HG02973 (cell line): ENCODE measurements at regions not wholly inside any gene's neighbourhood (a gene's known extent, or its start where the extent isn't known, plus 50 kb on each side); places are given as distances from the start of the nearest gene placed in this dataset.
"Not testable (repeated sequence)": the region's sequence is repeated elsewhere in the genome, so short reads cannot be mapped to it uniquely, and the experiment has no call there.

ENCODE experiments used
- ATAC-seq: cut with Tn5 transposase; IDR thresholded peaks from one replicate; pipeline ENCODE4 v1.9.1; 2021; ENCODE audit warnings: moderate library complexity; ENCODE audit not compliant: unreplicated experiment

GRCh38 chr12:68477906-68478305 is 132.8 kb upstream of the RAP1B start:
- ATAC-seq, result no peak

GRCh38 chr12:68478516-68479260 is 132.0 kb upstream of the RAP1B start:
- no peak for ATAC-seq

GRCh38 chr12:68479261-68479895 is 131.3 kb upstream of the RAP1B start:
- ATAC-seq, result no peak

GRCh38 chr12:68479896-68480291 is 130.8 kb upstream of the RAP1B start:
- no peak for ATAC-seq

GRCh38 chr12:68480526-68480925 is 130.2 kb upstream of the RAP1B start:
- ATAC-seq, result no peak

GRCh38 chr12:68481181-68481941 is 129.3 kb upstream of the RAP1B start:
- peak; percentile 48 for ATAC-seq

GRCh38 chr12:68482014-68482413 is 128.7 kb upstream of the RAP1B start:
- no peak for ATAC-seq

GRCh38 chr12:68482660-68483059 is 128.0 kb upstream of the RAP1B start:
- peak; percentile 84 for ATAC-seq

- no peak for ATAC-seq
These were observed 126.9 kb upstream of the RAP1B start for GRCh38 chr12:68483592-68484383.

- not testable (repeated sequence) for ATAC-seq
These were observed 126.1 kb upstream of the RAP1B start for GRCh38 chr12:68484578-68484977.

- ATAC-seq, result not testable (repeated sequence)
These were observed 124.2 kb upstream of the RAP1B start for GRCh38 chr12:68486449-68486848.

GRCh38 chr12:68487721-68488309 is 122.9 kb upstream of the RAP1B start:
- ATAC-seq, result peak; percentile 72

- ATAC-seq, result no peak
These were observed 121.4 kb upstream of the RAP1B start for GRCh38 chr12:68489273-68489672.

GRCh38 chr12:68490476-68490875 is 120.2 kb upstream of the RAP1B start:
- ATAC-seq, result no peak

GRCh38 chr12:68491204-68491960 is 119.3 kb upstream of the RAP1B start:
- no peak for ATAC-seq

- ATAC-seq, result no peak
These were observed 115.2 kb upstream of the RAP1B start for GRCh38 chr12:68495336-68496070.

- ATAC-seq, result no peak
These were observed 113.6 kb upstream of the RAP1B start for GRCh38 chr12:68497107-68497506.

- ATAC-seq, result no peak
These were observed 113.0 kb upstream of the RAP1B start for GRCh38 chr12:68497702-68498101.

GRCh38 chr12:68498736-68499135 is 112.0 kb upstream of the RAP1B start:
- ATAC-seq, result no peak
